D721Med (cell line): ENCODE measurements at regions not wholly inside any gene's neighbourhood (a gene's known extent, or its start where the extent isn't known, plus 50 kb on each side); places are given as distances from the start of the nearest gene placed in this dataset.

ENCODE experiments used
- DNase-seq: peaks from one replicate; pipeline ENCODE4 v3.0.0; 2011; ENCODE audit warnings: low spot score; ENCODE audit not compliant: insufficient read length
- FAIRE-seq: peaks from 2 replicates; lab custom pipeline; 2011; peaks lifted over from hg19 to GRCh38; lab: Jason Lieb, UNC
- CTCF ChIP-seq: IDR thresholded peaks from 2 replicates; pipeline ENCODE4 v1.5.1; 2012; ENCODE audit warnings: mild to moderate bottlenecking, control low read depth; ENCODE audit not compliant: insufficient read depth; ENCODE audit errors: missing control alignments

GRCh38 chr4:24666816-24667477, 82.6 kb upstream of the DHX15 start:
- no peak for FAIRE-seq
- TF ChIP-seq CTCF = no peak
- DNase-seq = no peak

GRCh38 chr4:24668956-24669355, 84.6 kb upstream of the DHX15 start:
- no peak for TF ChIP-seq CTCF
- DNase-seq = no peak
- FAIRE-seq = no peak

- FAIRE-seq = no peak
- no peak for DNase-seq
- no peak for TF ChIP-seq CTCF
Observed at GRCh38 chr4:24669751-24670150, 85.4 kb upstream of the DHX15 start.

- no peak for FAIRE-seq
- no peak for TF ChIP-seq CTCF
- DNase-seq = no peak
Observed at GRCh38 chr4:24671849-24672248, 87.5 kb upstream of the DHX15 start.

- FAIRE-seq (no peak), DNase-seq (no peak)
- TF ChIP-seq CTCF = no peak
Observed at GRCh38 chr4:24672880-24673279, 88.5 kb upstream of the DHX15 start.

- FAIRE-seq (no peak), DNase-seq (no peak)
- no peak for TF ChIP-seq CTCF
Observed at GRCh38 chr4:24674279-24674678, 89.9 kb upstream of the DHX15 start.

- FAIRE-seq = no peak
- DNase-seq = no peak
- no peak for TF ChIP-seq CTCF
Observed at GRCh38 chr4:24675721-24676389, 91.5 kb upstream of the DHX15 start.
